HG03342 (cell line): ENCODE measurements at regions not wholly inside any gene's neighbourhood (a gene's known extent, or its start where the extent isn't known, plus 50 kb on each side); places are given as distances from the start of the nearest gene placed in this dataset.

ENCODE experiments used
- ATAC-seq: cut with Tn5 transposase; IDR thresholded peaks from one replicate; pipeline ENCODE4 v1.9.1; 2021; ENCODE audit warnings: mild to moderate bottlenecking, moderate library complexity; ENCODE audit not compliant: unreplicated experiment

DNA sequence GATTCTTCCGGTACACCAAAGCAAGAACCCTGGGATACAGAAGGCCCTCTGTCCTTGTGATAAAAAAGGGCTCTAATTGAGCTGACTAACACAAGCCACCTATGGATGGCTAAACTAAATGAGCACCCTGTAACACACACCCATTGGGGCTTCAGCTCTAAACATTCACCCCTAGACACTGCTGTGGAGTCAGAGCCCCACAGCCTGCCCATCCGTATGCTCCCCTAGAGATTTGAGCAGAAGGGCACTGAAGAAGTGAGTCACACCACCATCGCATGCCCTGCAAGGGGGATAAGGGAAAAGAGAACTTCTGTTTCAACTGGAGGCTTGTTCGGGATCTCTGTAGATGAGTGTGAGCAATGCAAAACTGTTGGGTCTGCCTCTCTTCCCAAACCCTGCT is 545.2 kb downstream of the KCTD8 start:
- no peak for ATAC-seq

DNA sequence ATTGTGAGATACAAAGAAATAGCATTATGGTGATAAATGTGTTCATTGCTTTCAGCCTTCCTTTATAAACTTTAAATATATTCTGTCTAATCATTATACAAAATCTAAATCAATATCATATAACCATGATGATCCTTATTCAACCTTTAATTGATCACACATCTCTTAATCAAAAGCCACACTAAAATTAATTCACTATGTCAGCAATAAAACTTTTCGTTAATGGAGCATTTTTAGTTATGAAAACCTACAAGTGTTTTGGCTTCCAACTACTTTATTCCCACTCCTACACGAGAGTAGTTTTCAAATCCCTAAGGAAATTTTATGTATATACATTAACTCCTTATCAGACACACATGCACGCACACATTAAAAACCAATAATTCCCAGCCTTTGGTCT is 530.2 kb downstream of the KCTD8 start:
- no peak for ATAC-seq

DNA sequence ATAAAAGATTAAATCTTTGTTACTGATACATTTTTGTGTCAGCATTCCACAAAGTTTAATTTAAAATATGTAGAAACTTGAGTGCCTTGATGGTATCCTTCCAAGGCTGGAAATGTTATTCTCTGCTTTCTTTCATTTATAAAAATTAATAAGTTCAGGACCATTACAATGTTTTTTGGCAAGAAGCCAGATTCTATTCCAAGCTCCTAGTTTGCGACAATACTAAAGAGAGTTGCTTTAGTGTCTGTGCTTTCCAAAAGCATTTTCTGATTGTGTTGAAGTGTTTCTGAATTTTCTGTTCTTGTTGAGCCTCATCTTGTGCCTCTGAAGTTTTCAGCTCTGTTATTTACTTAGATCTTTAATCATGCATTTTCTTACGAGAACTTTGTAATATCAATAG is 516.2 kb downstream of the KCTD8 start:
- ATAC-seq: no peak

DNA sequence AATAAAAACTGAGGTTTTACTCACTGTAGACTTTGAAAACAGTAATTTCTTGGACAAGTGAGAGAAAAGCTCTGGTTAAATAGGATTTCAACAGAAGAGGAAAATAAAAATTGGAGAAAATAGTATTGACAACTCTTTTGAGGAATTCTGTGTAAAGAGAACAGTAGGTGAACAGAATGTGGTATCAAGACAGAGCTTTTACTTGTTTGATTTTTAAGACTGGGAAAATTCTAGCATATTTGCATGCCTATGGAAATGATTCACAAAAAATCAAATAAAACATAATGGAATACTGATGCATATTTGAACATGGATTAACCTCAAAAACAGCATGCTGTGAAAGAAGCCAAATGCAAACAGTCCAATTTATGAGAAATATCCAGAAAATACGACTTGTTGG is 504.6 kb downstream of the KCTD8 start:
- no peak for ATAC-seq

DNA sequence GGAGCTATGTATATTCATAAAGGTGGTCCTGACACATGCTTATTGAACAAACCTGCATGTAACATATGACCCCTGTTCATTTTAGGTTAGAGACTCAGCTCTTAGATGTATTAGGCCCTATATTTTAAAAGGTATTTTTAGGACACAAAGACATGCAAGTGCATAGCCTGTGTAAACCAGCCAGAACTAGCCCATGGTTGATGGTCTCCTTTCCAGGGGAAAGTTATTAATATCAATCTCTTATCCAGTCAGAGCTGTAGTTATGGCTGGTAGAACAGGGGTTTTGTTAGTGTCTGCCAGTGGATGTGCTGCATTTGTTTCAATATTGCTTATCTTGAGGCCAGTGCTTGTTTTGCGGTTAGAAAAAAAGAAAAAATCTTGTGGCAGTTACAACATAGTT is 488.6 kb downstream of the KCTD8 start:
- ATAC-seq: no peak

DNA sequence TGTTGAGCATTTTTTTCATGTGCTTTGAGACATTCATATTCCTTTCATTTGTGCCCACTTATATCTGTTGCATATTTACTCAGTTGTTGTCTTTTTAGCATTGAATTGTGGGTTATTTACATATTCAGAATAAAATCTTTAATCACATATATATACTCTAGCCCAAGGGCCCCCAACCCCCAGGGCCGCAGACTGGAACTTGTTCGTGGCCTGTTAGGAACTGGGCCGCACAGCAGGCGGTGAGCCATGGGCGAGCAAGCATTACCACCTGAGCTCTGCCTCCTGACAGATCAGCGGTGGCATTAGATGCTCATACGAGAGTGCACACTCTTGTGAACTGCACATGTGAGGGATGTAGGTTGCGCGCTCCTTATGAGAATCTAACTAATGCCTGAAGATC is 480.6 kb downstream of the KCTD8 start:
- no peak for ATAC-seq

DNA sequence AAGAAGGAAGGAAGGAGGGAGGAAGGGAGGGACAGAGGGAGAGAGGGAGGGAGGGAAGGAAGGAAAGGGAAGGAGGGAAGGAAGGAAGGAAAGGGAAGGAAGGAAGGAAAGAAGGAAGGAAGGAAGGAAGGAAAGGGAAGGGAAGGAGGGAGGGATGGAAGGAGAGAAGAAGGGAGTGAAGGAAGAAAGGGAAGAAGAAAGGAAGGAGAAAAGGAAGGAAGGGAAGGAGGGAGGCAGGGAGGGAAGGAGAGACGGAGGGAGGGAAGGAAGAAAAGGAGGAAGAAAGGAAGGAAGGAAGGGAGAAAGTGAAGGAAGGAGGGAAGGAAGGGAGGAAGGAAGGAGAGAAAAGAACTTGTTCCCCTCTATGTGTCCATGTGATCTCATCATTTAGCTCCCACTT is 465.0 kb downstream of the KCTD8 start:
- no peak for ATAC-seq

DNA sequence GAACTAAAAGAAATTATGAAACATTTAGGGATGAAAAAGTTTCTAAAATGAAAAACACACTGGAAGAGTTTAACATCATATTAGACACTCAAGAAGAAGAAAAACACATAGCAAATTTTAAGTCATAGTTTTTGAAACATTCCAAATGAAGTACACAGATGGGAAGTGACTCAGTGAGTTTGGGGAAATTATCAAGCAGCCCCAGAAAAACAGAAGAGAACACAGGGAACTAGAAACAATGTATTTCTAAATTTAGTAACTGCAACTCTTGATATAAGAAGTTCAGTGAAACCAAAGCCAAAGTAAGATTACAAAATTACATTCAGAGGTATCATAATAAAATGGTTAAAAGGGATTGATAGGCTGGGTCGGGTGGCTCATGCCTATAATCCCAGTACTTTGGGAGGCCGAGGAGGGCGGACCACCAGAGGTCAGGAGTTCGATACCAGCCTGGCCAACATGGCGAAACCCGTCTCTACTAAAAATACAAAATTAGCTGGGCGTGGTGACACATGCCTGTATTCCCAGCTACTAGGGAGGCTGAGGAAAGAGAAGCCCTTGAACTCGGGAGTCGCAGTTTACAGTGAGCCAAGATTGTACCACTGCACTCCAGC is 461.2 kb downstream of the KCTD8 start:
- ATAC-seq: no peak

DNA sequence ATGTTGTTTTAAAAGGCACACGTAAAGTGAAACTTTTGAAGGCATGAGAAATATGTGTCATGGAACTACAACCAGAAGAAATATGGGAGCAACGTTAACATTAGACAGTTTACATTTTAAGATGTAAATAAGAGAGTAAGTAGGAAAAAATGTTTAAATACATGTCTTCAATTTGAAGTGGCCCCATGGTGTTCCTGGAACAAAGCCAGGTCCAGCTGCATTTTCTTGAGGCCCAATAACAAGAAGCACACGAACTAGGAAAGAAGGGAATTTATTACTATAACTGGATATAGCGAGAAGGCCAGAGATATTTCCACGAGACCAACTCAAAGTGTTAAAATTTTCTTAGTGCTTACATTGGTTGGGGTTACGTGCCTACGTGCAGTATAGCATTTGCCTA is 458.1 kb downstream of the KCTD8 start:
- no peak for ATAC-seq

DNA sequence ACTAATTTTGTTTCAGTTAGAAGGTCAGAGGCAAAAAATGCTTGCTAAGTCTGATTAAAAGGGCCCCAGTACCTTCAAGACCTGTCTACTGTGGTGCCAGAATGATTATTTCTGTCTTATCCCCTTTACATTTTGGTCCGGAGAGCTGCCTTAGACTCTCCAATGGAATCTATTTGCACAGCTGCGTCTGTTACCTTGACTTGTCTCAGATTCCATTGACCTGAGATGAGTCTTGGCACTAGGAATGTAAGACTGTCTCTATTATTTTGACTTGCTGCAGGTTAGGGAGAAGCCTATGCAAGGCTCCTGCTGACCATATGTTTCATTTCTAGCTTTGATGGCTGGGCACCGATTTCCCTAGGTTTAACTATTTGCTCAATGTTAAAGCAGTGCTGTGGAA is 457.6 kb downstream of the KCTD8 start:
- ATAC-seq: no peak

DNA sequence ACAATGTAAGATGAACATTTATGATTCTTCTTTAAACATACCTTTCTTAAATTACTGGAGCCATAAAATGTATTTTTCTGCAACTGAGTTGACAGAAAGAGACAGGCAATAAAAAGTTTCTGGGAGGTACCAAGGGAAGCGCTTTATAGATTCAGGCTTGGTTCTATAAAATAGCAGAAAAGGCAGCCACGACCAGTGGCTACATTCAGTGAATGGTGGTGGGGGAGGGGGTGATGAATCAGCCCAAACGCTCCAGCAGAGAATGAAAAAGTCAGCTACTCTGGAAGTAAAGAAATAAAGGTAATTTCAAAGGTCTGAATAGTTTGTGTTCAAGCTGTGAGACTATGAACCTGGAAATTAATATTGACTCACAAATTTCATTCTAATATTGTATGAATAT is 456.1 kb downstream of the KCTD8 start:
- no peak for ATAC-seq

DNA sequence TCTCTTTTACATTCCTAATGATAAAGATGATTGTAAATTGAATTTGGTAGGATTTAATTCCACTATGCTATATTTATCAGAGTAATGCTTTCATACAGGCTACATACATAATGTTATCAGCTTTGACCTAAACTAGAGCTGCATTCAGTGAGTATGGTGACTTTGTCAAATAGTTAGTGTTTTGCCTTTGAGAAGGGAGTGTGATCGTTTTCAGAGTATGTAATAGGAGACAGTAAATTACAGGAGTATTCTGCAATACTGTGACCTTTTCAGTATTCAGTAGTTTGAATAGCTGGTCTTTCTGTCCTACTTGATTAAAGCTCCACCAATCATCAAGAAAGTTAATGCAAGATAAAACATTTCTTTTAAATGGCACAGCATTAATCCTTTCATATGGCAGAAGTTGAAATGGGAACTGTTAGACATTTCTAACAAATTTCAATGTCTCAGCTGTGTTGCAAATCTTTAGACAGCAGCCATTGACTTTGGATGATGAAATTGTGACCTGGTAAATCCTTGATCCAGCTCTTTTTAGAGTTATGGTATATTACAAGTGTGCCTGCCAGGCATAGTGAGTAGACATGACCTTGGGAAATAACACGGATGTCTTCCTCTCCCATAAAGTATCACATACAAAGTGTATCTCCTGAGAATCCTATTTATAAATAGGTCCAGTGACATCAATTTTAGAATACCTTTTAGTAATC is 455.3 kb downstream of the KCTD8 start:
- ATAC-seq: no peak

DNA sequence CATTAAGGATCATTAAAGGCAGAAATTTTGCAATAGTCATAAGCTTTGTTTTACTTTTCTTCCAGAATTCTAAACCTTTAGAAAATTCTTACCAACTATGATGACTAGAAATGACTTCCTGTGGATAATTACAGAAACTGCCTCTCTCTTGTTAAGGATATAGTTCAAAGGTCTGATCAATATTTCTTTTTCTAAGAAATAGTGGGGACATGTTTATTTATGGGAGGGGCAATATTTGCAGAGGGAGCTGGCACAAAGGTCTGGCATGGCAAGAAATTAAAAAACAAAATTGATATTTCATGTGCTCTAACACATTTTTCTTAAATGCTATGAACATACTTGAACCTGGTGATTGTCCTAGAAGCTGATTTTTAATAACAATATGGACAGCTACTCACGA is 448.9 kb downstream of the KCTD8 start:
- ATAC-seq: no peak

DNA sequence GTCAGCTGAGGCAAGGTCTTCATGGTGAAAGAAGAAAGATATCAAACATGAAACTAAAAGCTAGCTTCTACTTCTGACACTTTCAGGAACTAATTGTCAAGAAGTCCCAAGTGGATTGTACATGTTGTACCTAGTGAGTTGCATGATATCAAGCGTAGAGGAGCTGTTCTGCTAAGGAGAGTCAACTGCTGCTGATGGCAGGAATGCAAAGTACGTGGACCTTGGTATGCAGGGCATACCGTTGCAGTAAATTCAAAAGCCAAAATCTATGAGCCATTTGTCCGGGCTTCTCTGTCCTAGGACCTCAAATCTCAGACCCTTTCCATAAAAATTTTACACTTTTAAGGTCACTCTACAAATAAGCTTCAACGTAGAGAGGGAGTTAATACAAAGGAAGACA is 446.2 kb downstream of the KCTD8 start:
- no peak for ATAC-seq

DNA sequence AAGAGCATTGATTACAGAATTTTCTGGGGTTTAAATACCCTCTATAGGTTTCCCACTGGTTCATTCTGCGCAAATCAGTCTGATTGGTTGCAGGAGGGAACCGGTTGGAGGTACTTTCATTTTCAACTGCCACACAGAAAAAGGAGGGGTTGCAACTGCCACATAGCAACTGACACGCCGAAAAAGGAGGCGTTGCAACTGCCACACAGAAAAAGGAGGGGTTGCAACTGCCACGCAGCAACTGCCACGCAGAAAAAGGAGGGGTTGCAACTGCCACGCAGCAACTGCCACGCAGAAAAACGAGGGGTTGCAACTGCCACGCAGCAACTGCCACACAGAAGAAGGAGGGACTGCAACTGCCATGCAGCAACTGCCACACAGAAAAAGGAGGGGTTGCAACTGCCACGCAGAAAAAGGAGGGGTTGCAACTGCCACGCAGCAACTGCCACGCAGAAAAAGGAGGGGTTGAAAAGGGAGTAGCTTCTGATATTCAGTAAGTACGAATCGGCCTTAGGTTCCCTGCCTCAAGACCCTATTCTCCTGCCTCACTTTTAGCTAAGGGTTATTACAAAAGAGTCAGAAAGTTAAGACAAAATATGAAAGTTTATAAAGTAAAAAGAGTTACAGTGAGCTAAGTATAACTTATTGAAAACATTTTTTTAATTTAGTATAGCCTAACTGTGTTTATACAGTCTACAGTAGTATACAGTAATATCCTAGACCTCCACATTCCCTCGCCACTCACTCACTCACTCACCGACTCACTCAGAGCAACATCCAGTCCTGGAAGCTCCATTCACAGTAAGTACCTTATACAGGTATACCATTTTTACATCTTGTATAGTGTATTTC is 431.8 kb downstream of the KCTD8 start:
- ATAC-seq: no peak

DNA sequence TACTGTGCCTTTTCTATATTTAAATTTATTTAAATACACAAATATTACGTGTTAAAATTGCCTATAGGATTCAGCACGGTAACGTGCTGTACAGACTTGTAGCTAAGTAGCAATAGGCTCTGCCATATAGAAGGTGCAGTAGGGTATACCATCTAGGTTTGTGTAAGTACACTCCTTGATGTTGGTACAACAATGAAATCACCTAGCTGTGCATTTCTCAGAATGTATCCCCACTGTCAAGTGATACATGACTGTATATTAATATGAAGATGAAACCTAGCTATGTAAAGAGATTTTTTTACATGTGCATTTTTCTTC is 431.2 kb downstream of the KCTD8 start:
- no peak for ATAC-seq

DNA sequence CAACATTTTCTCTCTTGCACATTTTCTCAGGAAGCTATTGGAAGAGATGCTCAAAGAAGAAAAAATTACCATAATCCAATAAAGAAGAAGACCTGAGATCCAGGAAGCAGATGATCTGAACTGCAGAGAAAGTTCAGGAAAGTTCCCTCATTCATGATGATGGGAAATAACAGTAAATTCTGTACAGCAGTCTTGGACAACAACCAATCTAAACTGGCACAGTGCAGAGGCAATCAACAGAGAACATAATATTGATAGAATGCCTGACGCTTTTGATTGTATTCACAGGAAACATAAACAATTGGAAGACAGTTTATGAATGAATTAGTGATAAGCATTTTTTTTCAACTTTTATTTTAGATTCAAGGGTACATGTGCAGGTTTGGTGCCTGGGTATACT is 428.9 kb downstream of the KCTD8 start:
- ATAC-seq: no peak

DNA sequence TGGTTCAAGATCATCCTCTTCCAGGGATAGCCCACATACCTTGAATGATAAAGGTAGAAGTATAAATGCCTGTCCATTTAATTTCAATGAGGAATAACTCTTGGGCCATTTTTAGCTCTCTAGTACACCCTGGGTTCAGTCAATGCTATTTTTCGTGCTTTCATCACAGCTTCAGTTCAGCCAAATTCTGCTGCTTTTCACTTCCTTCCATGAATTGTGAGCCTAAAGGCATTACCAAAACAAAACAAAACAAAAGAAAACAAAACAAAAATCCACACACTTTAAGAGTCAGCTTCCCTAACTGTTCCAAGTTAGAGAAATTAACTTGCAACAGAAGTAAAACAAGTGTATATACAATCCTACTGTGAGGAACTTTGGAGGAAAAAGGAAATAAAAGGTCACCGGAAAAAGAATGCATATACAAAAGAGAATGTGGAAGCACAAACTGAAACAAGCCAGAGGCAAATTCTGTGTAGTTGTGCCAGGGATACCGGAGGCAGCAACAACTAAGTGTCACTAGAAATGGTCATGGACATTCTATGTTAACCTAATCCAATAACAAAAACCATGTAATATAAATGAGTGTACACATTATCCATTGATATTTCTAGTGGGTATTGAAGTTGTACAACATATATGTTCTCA is 423.1 kb downstream of the KCTD8 start:
- ATAC-seq: no peak

DNA sequence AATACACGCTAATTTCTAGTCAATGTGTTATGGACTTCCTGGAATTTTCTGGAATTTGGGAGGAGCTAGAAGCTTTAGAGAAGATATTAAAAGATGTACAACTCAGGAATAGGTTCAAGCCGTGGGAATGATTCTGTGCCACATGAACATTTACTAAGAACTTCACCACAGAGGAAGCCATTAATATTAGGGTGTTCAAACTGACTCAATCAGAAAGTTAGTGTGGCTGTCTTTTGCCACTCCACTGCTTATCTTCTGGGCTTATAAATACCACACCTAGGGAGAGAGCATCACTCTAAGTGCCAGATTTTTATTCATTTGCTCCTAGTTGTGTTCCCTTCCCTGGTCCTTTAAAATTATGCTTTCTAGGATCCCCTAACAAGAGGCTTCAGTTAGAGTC is 409.8 kb downstream of the KCTD8 start:
- ATAC-seq: no peak

DNA sequence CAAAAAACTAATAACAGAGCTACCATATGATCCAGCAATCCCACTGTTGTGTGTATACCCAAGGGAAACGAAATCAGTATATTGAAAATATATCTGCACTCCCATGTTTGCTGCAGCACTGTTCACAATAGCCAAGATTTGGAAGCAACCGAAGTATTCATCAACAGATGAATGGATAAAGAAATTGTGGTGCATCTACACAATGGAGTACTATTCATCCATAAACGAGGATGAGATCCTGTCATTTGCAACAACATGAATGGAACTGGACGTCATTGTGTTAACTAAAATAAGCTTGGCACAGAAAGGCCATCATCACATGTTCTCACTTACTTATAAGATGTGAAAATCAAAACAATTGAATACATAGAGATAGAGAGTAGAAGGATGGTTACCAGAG is 402.1 kb downstream of the KCTD8 start:
- ATAC-seq: no peak

DNA sequence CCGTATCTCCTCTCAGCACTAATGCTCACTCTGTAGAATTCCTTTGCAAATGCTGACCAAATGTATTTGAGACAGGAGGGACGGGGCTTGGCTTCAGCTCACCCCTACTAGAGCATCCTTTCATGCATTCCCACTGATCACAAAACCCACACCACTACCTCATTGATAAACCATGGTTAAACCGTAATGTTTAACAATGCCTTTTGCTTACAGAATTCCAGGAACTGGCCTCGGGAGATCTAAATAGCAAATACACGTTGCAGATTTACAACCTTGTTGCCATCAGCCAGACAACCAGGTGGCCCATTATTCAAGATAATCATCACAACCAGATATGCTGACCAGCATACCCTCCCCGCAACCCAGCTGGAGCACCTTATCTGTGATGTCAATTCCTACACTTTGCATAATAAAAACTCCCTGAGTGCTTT is 391.9 kb downstream of the KCTD8 start:
- ATAC-seq: no peak

DNA sequence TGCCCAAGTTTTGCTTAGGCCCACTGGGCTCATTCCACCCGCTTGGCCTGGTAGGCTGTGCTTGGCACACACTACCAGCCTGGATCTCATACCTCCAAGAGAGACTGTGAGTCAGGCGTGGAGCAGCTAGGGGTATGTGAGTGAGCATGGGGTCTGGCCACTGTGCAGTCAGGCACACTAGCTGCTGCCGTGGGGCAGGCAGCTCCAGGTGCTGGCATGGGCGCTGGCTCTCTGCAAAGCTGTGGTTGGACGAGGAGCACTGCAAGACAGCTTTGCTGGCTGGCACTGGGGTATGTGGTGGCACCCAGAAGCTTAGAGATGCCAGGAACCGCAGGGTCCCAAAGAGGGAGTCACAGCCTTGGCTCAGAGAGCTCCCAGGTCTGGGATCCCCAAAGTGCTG is 377.8 kb downstream of the KCTD8 start:
- no peak for ATAC-seq
